IgD-negative memory B cell (primary cell): ENCODE measurements at regions not wholly inside any gene's neighbourhood (a gene's known extent, or its start where the extent isn't known, plus 50 kb on each side); places are given as distances from the start of the nearest gene placed in this dataset.

Source experiments
- H3K27ac Mint-ChIP-seq, 3 donors: one replicate each; pipeline ENCODE4 v1.8.0; 2020 to 2022; ENCODE audit warnings: mild to moderate bottlenecking in 3 of 3, mixed read lengths in 3 of 3, moderate library complexity in 1 of 3
- H3K27me3 Mint-ChIP-seq: one replicate; pipeline ENCODE4 v1.8.0; 2021; ENCODE audit warnings: mixed read lengths
- H3K36me3 Mint-ChIP-seq: one replicate; pipeline ENCODE4 v1.8.0; 2020; ENCODE audit warnings: mild to moderate bottlenecking, mixed read lengths
- H3K4me1 Mint-ChIP-seq, 3 donors: one replicate each; pipeline ENCODE4 v1.8.0; 2020 to 2022; ENCODE audit warnings: mixed read lengths in 3 of 3, mild to moderate bottlenecking in 1 of 3
- H3K4me3 Mint-ChIP-seq, 4 donors: one replicate each; pipeline ENCODE4 v1.8.0; 2020 to 2022; ENCODE audit warnings: mild to moderate bottlenecking in 4 of 4, mixed read lengths in 4 of 4, moderate library complexity in 3 of 4
- H3K9me3 Mint-ChIP-seq, 3 donors: one replicate each; pipeline ENCODE4 v1.8.0; 2020 to 2021; ENCODE audit warnings: mixed read lengths in 3 of 3, mild to moderate bottlenecking in 1 of 3

DNA sequence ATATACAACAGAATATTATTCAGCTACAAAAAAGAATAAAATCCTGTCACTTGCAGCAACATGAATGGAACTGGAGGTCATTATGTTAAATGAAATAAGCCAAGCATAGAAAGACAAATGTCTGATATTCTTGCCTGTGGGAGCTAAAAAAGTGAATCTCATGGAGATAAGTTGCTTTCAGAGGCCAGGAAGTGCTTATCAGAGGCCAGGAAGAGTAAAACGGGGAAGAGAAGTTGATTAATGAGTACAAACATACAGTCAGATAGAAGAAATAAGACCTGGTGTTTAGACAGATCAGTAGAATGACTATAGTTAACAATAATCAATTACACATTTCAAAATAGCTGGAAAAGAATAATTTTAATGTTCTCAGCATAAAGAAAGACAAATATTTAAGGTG lies 54.4 kb upstream of the CPHXL start:
- H3K27ac Mint-ChIP-seq: no peak overlapping the region
- H3K27me3 Mint-ChIP-seq: peaks cover 25% of the 10 kb centered on the region
- H3K4me3 Mint-ChIP-seq: no peak overlapping the region
- no peaks in the 10 kb centered on the region for H3K36me3 Mint-ChIP-seq
- H3K4me1 Mint-ChIP-seq: no peaks in the 10 kb centered on the region
- peaks cover 0 to 3% (median 0%) of the 10 kb centered on the region in 3 donors for H3K9me3 Mint-ChIP-seq

GRCh38 chr16:75781683-75782343 lies 55.5 kb upstream of the CPHXL start:
- Mint-ChIP-seq H3K27me3 (peaks cover 23% of the 10 kb centered on the region), H3K9me3 (peaks cover 0 to 3% (median 0%) of the 10 kb centered on the region in 3 donors), H3K4me3 (no peak overlapping the region), H3K27ac (no peak overlapping the region), H3K4me1 (no peaks in the 10 kb centered on the region), H3K36me3 (no peaks in the 10 kb centered on the region)

GRCh38 chr16:75787440-75787839 lies 61.1 kb upstream of the CPHXL start:
- H3K9me3 Mint-ChIP-seq: no peaks in the 10 kb centered on the region
- peaks cover 16% of the 10 kb centered on the region for H3K27me3 Mint-ChIP-seq
- H3K36me3 Mint-ChIP-seq: no peaks in the 10 kb centered on the region
- peaks cover 0 to 1% (median 0%) of the 10 kb centered on the region in 3 donors for H3K4me1 Mint-ChIP-seq
- H3K4me3 Mint-ChIP-seq: no peak overlapping the region
- H3K27ac Mint-ChIP-seq: no peak overlapping the region

DNA sequence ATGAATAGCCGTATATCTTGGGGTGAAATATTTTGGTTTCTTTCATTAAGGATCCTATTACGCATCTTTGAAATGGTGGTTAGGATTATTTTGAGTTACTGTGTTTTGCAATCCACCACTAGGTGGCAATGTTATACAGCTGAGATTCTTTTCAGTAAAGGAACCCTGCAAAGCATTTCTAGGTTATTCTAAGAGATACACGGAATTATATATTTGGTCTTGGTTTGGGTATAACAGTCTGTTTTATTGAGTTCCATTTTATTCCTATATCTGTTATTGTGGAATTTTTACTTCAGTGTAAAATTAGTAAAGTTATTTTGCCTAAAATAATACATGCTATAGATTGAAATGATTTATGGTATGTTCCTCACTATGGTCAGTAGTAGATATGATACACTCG lies 62.9 kb upstream of the CPHXL start:
- peaks cover 8% of the 10 kb centered on the region for H3K27me3 Mint-ChIP-seq

GRCh38 chr16:75792771-75793492 lies 66.6 kb upstream of the CPHXL start:
- Mint-ChIP-seq H3K4me3 (no peak overlapping the region), H3K4me1 (peaks cover 0 to 2% (median 1%) of the 10 kb centered on the region in 3 donors), H3K27ac (no peak overlapping the region)

More for the DNA sequence above, 62.9 kb upstream of the CPHXL start:
- peaks cover 0 to 1% (median 0%) of the 10 kb centered on the region in 3 donors for H3K4me1 Mint-ChIP-seq
- no peak overlapping the region for H3K27ac Mint-ChIP-seq
- H3K4me3 Mint-ChIP-seq: no peak overlapping the region
- no peaks in the 10 kb centered on the region for H3K36me3 Mint-ChIP-seq
- H3K9me3 Mint-ChIP-seq: no peaks in the 10 kb centered on the region

GRCh38 chr16:75793641-75794040 lies 67.4 kb upstream of the CPHXL start:
- Mint-ChIP-seq H3K4me1 (peaks cover 0 to 2% (median 1%) of the 10 kb centered on the region in 3 donors), H3K4me3 (no peak overlapping the region), H3K36me3 (no peaks in the 10 kb centered on the region), H3K27ac (no peak overlapping the region), H3K27me3 (peaks cover 7% of the 10 kb centered on the region), H3K9me3 (peaks cover 0 to 4% (median 4%) of the 10 kb centered on the region in 3 donors)

More at GRCh38 chr16:75792771-75793492, 66.6 kb upstream of the CPHXL start:
- peaks cover 0 to 4% (median 4%) of the 10 kb centered on the region in 3 donors for H3K9me3 Mint-ChIP-seq
- peaks cover 7% of the 10 kb centered on the region for H3K27me3 Mint-ChIP-seq
- no peaks in the 10 kb centered on the region for H3K36me3 Mint-ChIP-seq

DNA sequence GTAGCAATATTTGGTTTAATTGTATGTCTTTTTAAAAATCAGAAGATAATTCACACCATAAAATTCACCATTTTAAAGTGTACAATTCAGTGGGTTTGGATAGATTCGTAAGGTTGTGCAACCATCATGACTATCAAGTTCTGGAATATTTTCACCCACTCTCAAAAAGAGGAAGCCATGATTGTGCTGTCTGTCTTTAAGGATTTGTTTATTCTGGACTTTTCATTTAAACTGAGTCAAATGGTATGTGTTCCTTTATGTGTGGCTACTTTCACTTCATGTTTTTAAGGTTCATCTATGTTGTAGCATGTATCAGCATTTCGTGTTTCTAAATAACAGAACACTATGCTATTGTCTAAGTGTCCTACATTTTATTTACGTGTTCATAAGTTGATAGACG lies 68.1 kb upstream of the CPHXL start:
- Mint-ChIP-seq H3K27ac (no peak overlapping the region), H3K4me3 (no peak overlapping the region), H3K27me3 (peaks cover 7% of the 10 kb centered on the region), H3K4me1 (peaks cover 0 to 2% (median 0%) of the 10 kb centered on the region in 3 donors), H3K36me3 (no peaks in the 10 kb centered on the region), H3K9me3 (peaks cover 0 to 4% (median 4%) of the 10 kb centered on the region in 3 donors)

- H3K36me3 Mint-ChIP-seq: no peaks in the 10 kb centered on the region
- no peak overlapping the region for H3K27ac Mint-ChIP-seq
- peaks cover 0 to 9% (median 4%) of the 10 kb centered on the region in 3 donors for H3K9me3 Mint-ChIP-seq
- H3K4me1 Mint-ChIP-seq: peaks cover 0 to 2% (median 0%) of the 10 kb centered on the region in 3 donors
- no peak overlapping the region for H3K4me3 Mint-ChIP-seq
- H3K27me3 Mint-ChIP-seq: peaks cover 5% of the 10 kb centered on the region
Measured at GRCh38 chr16:75798714-75799113, 72.4 kb upstream of the CPHXL start.

DNA sequence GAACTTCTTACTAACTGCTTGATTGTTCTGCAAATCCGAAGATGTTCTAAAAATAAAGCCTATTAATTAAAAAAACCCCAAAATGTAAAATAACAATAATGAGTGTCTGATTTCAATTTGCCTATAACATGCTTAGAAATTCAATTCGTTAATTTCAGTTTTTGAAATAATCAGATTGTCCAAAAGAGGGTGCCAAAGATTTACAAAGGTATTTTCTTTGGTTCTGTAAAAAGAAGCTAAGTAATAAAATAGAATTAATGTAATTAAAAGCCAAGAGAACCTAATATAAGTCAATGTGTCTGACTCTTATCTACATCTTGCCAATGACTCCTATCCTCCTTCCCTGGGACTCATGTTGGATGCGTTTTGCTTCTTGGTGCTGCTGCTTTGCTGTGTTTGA lies 75.0 kb upstream of the CPHXL start:
- Mint-ChIP-seq H3K27ac (no peak overlapping the region), H3K4me3 (no peak overlapping the region), H3K27me3 (peaks cover 11% of the 10 kb centered on the region), H3K36me3 (no peaks in the 10 kb centered on the region), H3K4me1 (no peaks in the 10 kb centered on the region), H3K9me3 (peaks cover 0 to 5% (median 0%) of the 10 kb centered on the region in 3 donors)

DNA sequence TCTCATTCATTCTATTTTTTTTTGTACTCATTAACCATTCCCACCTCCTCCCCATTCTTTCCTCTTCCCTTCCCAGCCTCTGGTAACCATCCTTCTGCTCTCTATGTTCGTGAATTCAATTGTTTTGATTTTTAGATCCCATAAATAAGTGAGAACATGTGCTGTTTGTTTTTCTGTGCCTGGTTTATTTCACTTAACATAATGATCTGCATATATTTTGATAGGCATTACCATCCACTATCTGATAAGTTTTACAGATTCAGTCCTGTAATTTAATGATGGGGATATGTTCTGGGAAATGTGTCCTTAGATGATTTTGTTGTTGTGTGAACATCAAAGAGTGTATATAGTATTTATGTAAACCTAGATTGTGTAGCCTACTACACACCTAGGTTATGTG lies 77.5 kb upstream of the CPHXL start:
- Mint-ChIP-seq H3K4me1 (no peaks in the 10 kb centered on the region), H3K36me3 (no peaks in the 10 kb centered on the region), H3K27me3 (peaks cover 6% of the 10 kb centered on the region), H3K9me3 (peaks cover 0 to 5% (median 0%) of the 10 kb centered on the region in 3 donors), H3K4me3 (no peak overlapping the region), H3K27ac (no peak overlapping the region)

DNA sequence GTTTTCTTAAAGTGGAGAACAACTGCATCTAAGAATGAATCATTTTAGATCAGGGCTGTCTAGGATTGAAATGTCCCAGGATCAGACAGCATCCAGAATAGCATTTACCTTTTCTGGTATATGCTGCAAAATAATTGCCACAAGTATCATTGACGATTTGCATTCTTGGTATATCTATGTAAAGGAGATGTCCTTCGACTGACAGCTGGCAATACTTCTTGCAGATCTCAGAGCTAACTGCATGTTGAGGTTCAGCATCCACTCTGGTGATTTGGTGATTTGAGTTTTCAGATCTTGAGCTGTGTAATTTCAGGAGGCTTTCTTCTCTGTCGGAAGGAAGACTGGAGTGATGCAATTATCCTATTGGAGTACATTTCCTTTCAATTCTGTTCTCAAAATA lies 78.1 kb upstream of the CPHXL start:
- Mint-ChIP-seq H3K27ac (no peak overlapping the region), H3K4me1 (no peaks in the 10 kb centered on the region), H3K36me3 (no peaks in the 10 kb centered on the region), H3K9me3 (peaks cover 0 to 5% (median 0%) of the 10 kb centered on the region in 3 donors), H3K4me3 (no peak overlapping the region), H3K27me3 (peaks cover 6% of the 10 kb centered on the region)

DNA sequence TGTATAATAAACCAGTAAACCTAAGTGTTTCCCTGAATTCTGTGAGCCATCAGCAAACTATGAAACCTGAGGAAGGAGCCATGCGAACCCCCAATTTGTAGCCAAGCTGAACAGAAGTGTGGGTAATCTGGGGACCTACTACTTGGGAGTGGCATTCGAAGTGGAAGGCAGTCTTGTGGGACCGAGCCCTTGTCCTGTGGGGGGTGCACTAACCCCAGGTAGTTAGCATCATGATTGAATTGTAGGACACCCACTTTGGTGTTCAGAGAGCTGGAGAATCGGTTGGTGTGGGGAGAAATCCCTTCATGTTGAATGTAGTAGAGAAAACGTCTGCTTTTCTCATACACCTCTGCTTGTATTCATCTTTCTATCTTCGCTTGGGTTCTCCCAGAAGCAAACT lies 79.7 kb upstream of the CPHXL start:
- Mint-ChIP-seq H3K27me3 (peaks cover 6% of the 10 kb centered on the region), H3K4me1 (no peaks in the 10 kb centered on the region), H3K9me3 (peaks cover 0 to 5% (median 0%) of the 10 kb centered on the region in 3 donors), H3K4me3 (no peak overlapping the region), H3K27ac (no peak overlapping the region), H3K36me3 (no peaks in the 10 kb centered on the region)

DNA sequence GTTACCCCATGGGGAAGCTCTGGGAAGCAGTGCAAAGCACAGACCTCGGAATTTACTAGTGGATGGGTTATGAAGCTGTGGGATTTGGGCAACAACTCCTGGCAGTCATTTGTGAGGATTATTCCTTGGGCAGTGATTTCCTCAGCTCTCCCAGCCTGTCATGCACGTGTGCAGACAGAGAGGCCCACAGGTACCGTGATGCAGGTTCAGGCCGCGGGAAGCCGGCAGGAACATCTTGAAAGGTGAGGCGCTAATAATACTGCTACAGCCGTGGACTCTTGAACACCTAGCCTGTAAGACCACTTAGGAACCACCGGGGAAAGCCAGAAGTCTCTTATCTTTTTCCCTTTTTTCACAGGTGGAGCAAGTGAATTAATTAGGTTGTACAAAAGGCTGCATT lies 80.2 kb upstream of the CPHXL start:
- Mint-ChIP-seq H3K4me3 (no peak overlapping the region), H3K9me3 (peaks cover 0 to 5% (median 0%) of the 10 kb centered on the region in 3 donors), H3K4me1 (no peaks in the 10 kb centered on the region), H3K36me3 (no peaks in the 10 kb centered on the region), H3K27ac (no peak overlapping the region), H3K27me3 (peaks cover 9% of the 10 kb centered on the region)

- Mint-ChIP-seq H3K4me1 (no peaks in the 10 kb centered on the region), H3K27ac (no peak overlapping the region), H3K9me3 (no peaks in the 10 kb centered on the region), H3K27me3 (peaks cover 12% of the 10 kb centered on the region), H3K36me3 (no peaks in the 10 kb centered on the region), H3K4me3 (no peak overlapping the region)
Measured at GRCh38 chr16:75810342-75810741, 84.1 kb upstream of the CPHXL start.

- Mint-ChIP-seq H3K27me3 (peaks cover 8% of the 10 kb centered on the region), H3K4me3 (no peak overlapping the region), H3K36me3 (no peaks in the 10 kb centered on the region), H3K4me1 (no peaks in the 10 kb centered on the region), H3K27ac (no peak overlapping the region), H3K9me3 (no peaks in the 10 kb centered on the region)
Measured at GRCh38 chr16:75811020-75811634, 84.8 kb upstream of the CPHXL start.
